GM18873 (cell line): ENCODE measurements at regions not wholly inside any gene's neighbourhood (a gene's known extent, or its start where the extent isn't known, plus 50 kb on each side); places are given as distances from the start of the nearest gene placed in this dataset.
"Not testable (repeated sequence)": the region's sequence is repeated elsewhere in the genome, so short reads cannot be mapped to it uniquely, and the experiment has no call there.

ENCODE experiments used
- ATAC-seq: cut with Tn5 transposase; IDR thresholded peaks from one replicate; pipeline ENCODE4 v1.9.1; 2021; ENCODE audit warnings: mild to moderate bottlenecking, moderate library complexity, moderate number of reproducible peaks; ENCODE audit not compliant: unreplicated experiment, low FRiP score

DNA sequence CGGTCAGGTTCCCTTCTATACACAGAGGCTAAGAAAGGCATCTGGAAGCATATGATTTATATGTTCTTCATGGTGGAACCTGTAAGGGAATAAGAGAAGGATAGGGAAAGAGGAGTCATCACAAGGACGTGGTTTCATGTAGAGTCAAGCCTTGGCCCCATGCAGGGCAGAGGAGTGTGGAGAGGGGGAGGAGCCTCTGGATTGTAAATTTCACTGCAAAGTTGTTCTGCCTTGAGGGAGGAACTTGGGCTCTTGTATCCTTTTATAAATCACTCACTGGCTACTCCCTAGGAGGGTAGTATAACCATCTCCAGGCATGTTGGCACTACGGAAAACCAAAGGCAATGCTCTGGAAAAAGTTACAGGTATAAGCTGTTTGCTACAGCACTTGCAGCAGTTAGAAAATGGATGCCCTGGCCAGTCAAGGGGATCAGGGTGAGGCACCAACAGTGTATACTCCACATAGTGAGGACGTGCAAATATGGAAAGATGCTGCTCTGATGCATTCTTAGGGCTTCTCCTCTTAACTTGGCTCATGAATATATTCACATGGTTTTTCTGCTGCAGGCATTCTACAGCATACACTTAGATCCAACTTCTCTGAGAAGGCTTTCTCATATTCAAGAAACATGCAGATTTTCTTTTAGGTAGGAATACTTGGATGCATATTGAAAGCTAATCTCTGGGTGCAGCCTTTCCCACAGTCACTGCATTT, 60.3 kb upstream of the ZNF81 start:
- ATAC-seq: no peak

DNA sequence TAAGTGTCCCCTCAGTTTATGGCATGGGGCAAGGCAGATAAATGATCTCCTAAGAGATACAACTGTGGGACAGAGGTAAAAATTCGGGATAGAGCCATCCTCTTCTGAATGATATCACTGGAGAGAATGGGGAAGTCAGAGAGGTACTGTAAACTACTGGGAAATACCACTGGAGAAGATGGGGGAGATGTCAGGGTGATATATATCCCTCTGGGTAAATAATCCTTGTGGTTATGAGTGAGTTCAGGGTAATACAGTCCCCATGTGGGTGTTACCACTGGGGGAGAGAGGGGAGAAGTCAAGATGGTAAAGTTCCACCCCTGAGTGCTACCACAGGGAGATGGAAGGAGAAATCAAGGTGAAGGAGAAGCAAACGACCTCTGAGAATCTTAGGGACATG, 63.9 kb upstream of the ZNF81 start:
- no peak for ATAC-seq

DNA sequence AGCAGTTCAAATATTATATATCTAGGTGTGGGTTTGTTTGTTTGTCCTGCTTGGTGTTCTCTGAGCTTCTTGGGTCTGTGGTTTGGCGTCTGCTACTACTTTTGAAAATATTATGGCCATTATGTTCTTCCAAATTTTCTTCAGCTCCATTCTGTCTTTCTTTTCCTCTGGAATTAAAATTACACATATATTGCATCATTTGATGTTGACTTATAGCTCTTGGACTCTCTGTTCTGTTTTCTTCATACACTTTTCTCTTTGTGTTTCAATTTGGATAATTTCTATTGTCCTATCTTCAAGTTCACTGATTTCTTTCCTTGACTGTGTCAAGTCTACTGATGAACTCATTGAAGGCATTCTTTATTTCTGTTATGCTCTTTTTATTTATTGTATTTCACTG, 65.2 kb upstream of the ZNF81 start:
- no peak for ATAC-seq

DNA sequence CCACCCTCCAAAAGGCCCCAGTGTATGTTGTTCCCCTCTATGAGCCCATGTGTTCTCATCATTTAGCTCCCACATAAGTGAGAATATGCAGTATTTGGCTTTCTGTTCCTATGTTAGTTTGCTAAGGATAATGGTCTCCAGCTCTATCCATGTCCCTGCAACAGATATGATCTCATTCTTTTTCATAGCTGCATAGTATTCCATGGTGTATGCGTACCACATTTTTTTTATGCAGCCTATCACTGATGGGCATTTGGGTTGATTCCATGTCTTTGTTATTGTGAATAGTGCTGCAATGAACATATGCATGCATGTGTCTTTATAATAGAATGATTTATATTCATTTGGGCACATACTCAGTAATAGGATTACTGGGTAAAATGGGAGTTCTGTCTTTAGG, 73.9 kb upstream of the ZNF81 start:
- ATAC-seq: not testable (repeated sequence)

DNA sequence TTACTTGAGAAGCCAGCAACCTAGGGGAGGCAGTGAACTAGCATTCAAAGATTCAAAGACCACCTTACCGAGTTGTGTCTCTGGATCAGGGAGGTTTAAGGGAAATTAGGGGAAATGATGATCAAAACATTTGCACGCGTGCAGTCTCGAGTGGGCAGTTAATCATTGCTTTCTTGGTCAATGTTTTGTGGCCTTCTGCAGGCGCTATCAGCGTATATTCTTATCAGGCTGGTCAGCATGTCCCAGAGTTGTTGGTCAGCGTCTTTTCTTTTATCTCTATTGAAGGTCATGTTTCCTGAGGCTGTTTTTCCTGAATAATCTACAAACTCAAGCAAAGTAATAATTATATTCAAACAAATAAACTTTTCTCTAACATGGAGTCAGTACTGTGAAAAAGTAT, 84.0 kb upstream of the ZNF81 start:
- ATAC-seq: no peak

DNA sequence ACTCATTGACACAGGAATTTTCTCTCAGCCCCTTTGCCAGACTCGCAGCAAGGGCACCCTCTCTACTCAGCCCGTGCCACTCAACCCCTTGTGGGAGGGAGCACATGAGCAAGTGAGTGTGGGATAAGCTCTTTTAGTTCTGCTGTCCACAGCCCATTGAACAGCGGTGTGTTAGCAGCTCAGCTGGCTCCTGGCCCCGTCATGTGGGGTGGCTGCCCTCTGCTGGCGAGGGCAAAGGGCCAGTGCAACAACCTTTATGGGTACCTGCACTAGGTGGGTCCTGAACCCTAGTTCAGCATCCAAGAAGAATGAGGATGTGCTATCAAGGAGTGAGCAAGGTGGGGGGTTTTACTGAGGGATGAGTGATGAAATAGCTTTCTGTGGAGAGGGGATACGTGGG, 85.0 kb upstream of the ZNF81 start:
- ATAC-seq: no peak

DNA sequence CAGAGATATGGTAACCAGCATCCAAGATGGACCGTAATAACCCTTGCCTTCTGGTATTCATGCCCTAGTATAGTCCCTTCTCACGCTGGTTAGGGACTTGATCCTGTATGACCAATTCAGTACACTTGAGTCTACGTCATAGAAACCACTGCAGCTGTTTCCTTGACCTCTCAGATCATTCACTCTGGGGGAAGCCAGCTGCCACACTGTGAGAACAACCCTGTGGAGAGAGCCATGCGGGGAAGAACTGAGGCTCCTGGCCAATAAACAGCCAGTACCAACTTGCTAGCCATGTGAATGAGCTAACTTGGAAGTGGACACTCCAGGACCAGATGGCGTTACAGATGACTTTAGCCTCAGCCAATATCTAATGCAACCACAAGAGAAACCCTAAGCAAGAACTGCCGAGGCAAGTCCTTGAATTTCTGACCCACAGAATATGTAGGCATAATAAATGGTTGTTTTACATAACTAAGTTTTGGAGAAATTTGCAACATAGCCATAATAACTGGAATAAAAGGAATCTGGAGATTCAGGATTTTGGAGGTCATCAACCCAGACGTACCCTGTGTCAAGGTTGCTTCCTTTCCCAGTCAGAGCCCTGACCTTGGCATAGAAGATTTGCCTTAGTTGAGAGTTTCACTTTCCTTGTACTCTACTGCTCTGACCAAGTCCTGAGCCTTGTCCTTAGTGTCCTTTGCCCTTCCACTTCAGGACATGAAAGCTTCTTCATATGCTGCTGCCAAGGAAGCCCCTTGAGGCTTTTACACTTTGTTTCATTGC, 87.3 kb upstream of the ZNF81 start:
- peak; percentile 66 for ATAC-seq

DNA sequence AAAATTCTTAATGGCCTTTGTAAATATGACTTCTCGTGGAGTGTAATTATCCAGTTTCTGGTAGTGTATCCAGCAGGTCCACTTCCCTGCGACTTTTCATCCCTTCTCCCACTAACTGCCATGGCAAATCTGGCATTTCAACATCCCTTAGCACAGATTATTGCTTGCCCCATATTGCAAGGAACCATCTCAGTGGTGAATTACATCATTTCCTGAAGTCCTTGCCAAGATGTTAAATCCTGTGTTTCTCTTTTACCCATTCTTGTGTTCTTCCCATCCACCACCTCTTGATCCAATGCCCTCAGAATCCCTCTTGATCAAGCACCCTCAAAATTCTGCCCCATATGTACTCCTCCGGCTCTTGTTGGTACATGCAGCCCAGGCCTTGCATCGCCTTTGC, 88.1 kb upstream of the ZNF81 start:
- ATAC-seq: no peak

DNA sequence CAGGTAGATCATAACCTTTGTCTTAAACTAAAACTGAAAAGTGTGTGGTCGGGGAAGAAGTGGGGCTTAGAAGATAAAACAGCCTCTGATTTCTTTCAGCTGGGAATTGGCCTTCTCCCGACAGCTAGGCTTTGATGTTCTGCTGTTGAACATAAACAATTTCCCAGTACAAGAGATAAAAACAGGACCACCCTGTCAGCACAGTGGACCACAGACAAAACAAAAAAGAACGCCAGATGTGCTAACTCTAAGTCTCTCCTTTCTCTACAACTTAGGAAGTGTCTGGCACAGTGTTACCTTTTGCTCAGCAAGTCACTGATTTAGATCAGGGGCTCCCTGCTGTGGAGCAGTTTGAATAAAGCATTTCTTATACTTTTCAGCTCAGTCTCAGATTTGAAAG, 87.5 kb upstream of the UXT start:
- ATAC-seq: no peak

DNA sequence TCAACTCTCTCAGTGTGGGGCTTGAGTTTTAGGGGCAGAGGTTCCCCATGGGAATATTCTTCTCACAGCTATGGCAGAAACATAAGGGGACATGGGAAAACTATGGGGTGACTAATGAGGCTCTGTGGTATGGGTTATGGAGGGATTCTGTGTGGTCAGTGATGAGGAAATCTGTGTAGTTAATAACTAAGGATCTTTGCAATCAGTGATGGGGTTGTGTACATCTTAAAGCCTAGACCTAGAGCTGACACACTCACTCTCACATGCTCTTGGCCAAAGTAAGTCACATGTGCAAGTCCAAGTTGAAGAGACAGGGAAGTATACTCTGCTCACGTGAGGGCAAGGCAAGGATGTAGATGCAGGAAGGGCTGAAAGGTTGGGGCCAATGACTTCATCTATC, 86.4 kb upstream of the UXT start:
- no peak for ATAC-seq

DNA sequence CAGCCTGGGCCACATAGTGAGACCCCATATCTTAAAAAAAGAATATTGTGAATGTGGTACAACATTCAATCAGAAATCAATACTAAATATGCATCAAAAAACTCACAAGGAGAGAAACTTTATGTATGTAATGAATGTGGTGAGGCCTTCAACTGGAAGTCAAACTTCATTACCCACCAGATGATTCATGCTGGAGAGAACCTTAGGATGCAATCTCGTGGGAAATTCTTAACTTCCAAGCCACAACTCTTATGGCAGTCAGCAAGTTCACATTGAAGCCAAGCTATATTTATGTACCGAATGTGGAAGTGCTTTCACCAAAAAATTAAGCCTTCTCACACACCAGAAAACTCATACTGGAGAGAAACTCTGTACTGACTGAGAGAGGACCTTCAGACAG, 84.5 kb upstream of the UXT start:
- ATAC-seq: no peak

DNA sequence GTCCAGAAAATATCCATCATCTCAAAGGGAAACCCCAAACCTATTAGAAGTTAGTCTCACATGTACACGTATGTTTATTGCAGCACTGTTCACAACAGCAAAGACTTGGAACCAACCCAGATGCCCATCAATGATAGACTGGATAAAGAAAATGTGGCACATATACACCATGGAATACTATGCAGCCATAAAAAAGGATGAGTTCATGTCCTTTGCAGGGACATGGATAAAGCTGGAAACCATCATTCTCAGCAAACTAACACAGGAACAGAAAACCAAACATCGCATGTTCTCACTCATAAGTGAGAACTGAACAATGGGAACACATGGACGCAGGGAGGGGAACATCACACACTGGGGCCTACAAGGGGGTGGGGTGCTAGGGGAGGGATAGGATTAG, 79.9 kb upstream of the UXT start:
- not testable (repeated sequence) for ATAC-seq

DNA sequence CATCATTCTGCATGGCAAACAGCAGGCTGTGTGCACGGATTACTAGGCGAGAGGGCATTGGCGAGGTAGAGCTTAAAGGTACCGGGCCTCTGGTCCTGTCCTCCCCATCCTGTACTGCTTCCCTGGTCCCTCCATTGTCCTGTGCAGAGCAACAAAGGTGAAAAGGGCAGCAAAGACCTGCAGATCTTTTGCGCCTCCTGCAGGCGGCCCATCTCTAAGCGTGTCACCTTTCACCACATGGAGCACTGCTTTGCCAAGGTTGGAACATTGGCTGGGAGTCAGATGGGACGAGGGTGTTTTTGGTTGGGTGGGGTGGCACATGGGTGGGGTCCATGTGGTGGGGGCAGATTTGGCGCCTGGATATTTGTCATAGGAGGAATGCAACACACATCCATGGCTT, 64.7 kb upstream of the UXT start:
- no peak for ATAC-seq

DNA sequence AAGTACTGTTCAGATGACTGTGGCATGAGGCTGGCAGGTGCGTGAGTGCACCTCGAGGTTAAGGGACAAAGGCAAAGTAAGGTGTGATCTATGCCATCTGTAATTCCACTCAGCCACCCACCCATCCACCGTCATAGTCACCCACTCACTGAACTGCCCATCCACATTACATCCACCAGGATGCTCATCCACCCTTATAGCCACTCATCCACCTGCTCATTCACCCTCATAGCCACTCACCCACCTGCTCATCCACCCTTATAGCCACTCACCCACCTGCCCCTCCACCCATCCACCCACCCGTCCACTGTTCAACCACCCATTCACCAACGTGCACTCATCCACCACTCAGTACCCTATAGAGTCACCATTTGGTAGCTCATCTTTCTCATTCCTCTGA, 64.1 kb upstream of the UXT start:
- no peak for ATAC-seq

DNA sequence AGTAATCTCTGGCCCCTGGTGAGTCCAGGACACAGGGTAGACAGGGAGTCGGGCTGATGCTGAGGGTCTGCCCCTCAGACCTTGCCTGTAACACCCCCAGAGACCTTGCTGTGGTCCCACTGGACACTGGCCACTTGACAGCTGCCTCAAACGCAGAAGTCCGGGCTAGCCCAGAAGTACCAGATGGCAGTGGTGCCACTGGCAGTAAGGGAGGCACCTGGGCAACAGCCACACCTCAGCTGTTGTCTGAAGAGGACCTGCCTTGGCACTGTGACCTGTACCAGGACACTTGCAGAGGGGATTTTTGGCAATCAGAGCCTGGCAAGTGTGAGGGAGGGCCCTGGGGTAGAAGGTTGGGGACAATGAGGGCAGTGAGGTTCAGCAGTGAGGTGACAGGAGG, 63.3 kb upstream of the UXT start:
- no peak for ATAC-seq

DNA sequence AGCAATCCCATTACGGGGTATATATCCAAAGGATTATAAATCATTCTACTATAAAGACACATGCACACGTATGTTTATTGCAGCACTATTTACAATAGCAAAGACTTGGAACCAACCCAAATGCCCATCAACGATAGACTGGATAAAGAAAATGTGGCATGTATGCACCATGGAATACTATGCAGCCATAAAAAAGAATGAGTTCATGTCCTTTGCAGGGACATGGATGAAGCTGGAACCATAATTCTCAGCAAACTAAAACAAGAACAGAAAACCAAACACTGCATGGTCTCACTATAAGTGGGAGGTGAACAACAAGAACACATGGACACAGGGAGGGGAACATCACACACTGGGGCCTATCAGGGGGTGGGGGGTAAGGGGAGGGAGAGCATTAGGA, 56.1 kb upstream of the UXT start:
- not testable (repeated sequence) for ATAC-seq

DNA sequence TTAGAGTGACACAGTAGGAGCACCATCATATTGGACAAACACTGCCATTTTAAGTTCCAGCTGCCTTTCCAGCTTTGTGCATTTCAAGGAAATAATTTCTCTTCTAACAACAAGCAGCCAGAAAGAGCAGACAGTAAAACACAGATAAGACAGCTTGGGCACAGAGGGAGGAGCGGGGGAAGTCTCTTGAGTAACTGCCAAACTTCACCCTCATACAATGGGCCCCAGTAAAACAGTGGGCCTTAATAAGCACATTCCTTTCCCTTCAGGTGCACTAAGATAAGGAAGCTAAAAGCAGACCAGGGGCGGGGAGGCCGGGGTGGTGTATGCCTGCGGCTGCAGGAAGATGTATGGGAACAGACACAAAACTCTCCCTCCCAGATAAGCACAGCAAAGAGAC, 53.7 kb upstream of the UXT start:
- ATAC-seq: not testable (repeated sequence)

DNA sequence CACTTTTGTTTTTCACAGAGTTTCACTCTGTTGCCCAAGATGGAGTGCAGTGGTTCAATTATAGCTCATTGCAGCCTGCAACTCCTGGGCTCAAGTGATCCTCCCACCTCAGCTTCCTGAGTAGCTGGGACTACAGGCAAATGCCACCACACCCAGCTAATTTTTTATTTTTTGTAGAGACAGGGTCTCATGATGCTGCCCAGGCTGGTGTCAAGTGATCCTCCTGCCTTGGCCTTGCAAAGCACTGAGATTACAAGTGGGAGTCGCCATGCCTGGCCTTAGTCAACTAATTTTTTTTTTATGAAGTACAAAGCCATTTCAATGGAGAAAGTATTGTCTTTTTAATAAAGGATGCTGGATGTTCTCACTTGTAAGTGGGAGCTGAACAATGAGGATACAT, 51.3 kb upstream of the UXT start:
- no peak for ATAC-seq
